WTC11 (cell line): ENCODE measurements at regions not wholly inside any gene's neighbourhood (a gene's known extent, or its start where the extent isn't known, plus 50 kb on each side); places are given as distances from the start of the nearest gene placed in this dataset.

Experiments used
- TEAD4 ChIP-seq: sonication (generic); formaldehyde crosslinking; IDR thresholded peaks from 2 replicates; pipeline ENCODE4 v1.8.0; 2022; ENCODE audit warnings: mild to moderate bottlenecking, missing genetic modification reagents
- USF2 ChIP-seq: sonication (generic); formaldehyde crosslinking; IDR thresholded peaks from 2 replicates; pipeline ENCODE4 v1.8.1; 2023; ENCODE audit warnings: mild to moderate bottlenecking, missing genetic modification reagents, moderate library complexity
- TF ChIP-seq, protein P1 (sequence below): fragments of 200-600 bp; IDR thresholded peaks from 2 replicates; pipeline ENCODE4 v1.8.0; 2022; ENCODE audit warnings: antibody characterized with exemption

GRCh38 chr1:80495806-80496205 is 1304.9 kb upstream of the ADGRL2 start:
- no peak for TF ChIP-seq USF2 (CRISPR knock-in tag)
- no peak for TF ChIP-seq TEAD4 (CRISPR knock-in tag)
- TF ChIP-seq, protein P1, sequence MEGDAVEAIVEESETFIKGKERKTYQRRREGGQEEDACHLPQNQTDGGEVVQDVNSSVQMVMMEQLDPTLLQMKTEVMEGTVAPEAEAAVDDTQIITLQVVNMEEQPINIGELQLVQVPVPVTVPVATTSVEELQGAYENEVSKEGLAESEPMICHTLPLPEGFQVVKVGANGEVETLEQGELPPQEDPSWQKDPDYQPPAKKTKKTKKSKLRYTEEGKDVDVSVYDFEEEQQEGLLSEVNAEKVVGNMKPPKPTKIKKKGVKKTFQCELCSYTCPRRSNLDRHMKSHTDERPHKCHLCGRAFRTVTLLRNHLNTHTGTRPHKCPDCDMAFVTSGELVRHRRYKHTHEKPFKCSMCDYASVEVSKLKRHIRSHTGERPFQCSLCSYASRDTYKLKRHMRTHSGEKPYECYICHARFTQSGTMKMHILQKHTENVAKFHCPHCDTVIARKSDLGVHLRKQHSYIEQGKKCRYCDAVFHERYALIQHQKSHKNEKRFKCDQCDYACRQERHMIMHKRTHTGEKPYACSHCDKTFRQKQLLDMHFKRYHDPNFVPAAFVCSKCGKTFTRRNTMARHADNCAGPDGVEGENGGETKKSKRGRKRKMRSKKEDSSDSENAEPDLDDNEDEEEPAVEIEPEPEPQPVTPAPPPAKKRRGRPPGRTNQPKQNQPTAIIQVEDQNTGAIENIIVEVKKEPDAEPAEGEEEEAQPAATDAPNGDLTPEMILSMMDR: no peak
